ENCODE measurements at regions not wholly inside any gene's neighbourhood (a gene's known extent, or its start where the extent isn't known, plus 50 kb on each side); places are given as distances from the start of the nearest gene placed in this dataset.
"Not testable (repeated sequence)": the region's sequence is repeated elsewhere in the genome, so short reads cannot be mapped to it uniquely, and the experiment has no call there.

DNA sequence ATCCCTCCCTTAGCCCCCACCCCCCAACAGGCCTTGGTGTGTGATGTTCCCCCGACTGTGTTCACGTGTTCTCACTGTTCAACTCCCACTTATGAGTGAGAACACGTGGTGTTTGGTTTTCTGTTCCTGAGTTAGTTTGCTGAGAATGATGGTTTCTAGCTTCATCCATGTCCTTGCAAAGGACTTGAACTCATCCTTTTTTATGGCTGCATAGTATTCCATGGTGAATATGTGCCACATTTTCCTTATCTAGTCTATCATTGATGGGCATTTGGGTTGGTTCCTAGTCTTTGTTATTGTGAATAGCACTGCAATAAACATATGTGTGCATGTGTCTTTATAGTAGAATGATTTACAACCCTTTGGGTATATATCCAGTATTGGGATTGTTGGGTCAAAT is 330.4 kb downstream of the OMA1 start:
- TF ChIP-seq CTCF, EZH2phosphoT487 (IDR thresholded peaks at IDR 0.05): not testable (repeated sequence)

All from neural progenitor cell (in vitro differentiated cells).